ENCODE measurements at regions not wholly inside any gene's neighbourhood (a gene's known extent, or its start where the extent isn't known, plus 50 kb on each side); places are given as distances from the start of the nearest gene placed in this dataset.

DNA sequence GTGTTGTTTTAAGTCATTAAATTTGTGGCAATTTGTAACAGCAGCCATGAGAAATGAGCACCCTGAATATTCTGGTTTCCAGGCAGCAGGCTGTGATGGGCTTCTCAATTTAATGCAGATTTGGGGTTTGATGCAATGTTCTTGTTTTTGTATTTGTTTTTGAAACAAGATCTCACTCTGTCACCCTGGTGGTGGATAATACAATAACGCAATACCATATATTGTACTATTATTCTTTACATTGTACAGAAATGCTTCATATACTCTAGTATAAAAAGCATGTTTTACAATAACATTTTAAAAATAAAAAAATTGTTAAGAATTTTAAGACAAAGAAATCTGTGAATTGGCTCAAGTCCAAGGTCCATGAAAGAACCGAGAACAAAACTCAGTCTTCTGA lies 129.1 kb downstream of the USP46 start:
- TF ChIP-seq, protein P1, sequence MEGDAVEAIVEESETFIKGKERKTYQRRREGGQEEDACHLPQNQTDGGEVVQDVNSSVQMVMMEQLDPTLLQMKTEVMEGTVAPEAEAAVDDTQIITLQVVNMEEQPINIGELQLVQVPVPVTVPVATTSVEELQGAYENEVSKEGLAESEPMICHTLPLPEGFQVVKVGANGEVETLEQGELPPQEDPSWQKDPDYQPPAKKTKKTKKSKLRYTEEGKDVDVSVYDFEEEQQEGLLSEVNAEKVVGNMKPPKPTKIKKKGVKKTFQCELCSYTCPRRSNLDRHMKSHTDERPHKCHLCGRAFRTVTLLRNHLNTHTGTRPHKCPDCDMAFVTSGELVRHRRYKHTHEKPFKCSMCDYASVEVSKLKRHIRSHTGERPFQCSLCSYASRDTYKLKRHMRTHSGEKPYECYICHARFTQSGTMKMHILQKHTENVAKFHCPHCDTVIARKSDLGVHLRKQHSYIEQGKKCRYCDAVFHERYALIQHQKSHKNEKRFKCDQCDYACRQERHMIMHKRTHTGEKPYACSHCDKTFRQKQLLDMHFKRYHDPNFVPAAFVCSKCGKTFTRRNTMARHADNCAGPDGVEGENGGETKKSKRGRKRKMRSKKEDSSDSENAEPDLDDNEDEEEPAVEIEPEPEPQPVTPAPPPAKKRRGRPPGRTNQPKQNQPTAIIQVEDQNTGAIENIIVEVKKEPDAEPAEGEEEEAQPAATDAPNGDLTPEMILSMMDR (IDR thresholded peaks at IDR 0.05; ENCODE audit: low read depth, low read length) = no peak
- Histone ChIP-seq H3K27me3 (no peaks in the 10 kb centered on the region), H3K9me3 (no peaks in the 10 kb centered on the region), H3K4me3 (ENCODE audit: low read depth, low read length) (no peak overlapping the region), H3K4me1 (no peaks in the 10 kb centered on the region), H3K36me3 (no peaks in the 10 kb centered on the region)
- DNase-seq = no peak

DNA sequence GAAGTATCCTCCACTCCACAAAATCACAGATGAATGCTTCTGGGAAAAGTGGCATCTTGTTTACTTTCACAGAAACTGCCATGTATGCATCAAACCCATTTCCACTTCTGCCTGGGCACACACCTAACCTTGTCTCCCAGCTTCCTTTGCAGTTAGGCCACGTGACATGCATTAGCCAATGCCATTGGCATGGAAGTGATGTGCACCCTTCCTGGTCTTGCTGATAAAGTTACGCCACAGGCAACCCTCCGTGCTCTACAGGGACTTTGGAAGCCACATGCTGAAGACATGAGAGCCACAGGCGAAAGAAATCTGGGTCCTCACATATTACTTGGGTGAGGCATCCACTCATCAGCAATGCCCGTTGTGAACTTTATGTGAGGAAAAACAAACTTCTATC lies 123.3 kb downstream of the USP46 start:
- Histone ChIP-seq H3K27me3 (no peaks in the 10 kb centered on the region), H3K4me1 (no peaks in the 10 kb centered on the region), H3K9me3 (no peaks in the 10 kb centered on the region), H3K4me3 (ENCODE audit: low read depth, low read length) (no peak overlapping the region), H3K36me3 (no peaks in the 10 kb centered on the region)
- no peak for DNase-seq
- TF ChIP-seq, protein P1 (IDR thresholded peaks at IDR 0.05; ENCODE audit: low read depth, low read length) = no peak
